ENCODE measurements at regions not wholly inside any gene's neighbourhood (a gene's known extent, or its start where the extent isn't known, plus 50 kb on each side); places are given as distances from the start of the nearest gene placed in this dataset.

GRCh38 chr13:85408415-85408814 is 390.8 kb downstream of the SLITRK6 start:
- no peak for DNase-seq (ENCODE audit: low read depth in 4 of 4, low spot score in 2 of 4)

- DNase-seq (ENCODE audit: low read depth in 4 of 4, low spot score in 2 of 4) = no peak
These were observed 392.8 kb downstream of the SLITRK6 start for GRCh38 chr13:85406269-85406975.

- no peak for DNase-seq (ENCODE audit: low read depth in 4 of 4, low spot score in 2 of 4)
These were observed 393.8 kb downstream of the SLITRK6 start for GRCh38 chr13:85405316-85405897.

DNA sequence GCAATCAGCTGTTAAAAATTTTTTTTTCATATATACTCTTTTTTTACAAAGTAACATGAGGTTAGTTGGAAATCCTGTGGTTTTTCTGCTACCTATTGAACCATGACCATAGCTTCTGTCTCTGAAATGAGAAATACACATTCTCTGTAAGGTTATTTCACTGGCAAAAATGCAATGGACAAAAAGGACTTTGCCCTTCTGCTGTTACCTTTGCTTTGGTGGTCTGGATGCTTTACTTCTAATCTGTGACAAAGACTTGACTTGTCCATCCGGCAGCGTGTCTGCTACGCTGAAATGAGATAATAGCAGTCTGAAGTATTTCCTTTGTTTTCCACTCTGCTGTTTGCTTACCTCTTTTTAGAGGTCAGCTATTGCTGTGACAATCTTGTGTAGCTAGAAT is 412.8 kb downstream of the SLITRK6 start:
- DNase-seq (ENCODE audit: low read depth in 4 of 4, low spot score in 2 of 4) = no peak

DNA sequence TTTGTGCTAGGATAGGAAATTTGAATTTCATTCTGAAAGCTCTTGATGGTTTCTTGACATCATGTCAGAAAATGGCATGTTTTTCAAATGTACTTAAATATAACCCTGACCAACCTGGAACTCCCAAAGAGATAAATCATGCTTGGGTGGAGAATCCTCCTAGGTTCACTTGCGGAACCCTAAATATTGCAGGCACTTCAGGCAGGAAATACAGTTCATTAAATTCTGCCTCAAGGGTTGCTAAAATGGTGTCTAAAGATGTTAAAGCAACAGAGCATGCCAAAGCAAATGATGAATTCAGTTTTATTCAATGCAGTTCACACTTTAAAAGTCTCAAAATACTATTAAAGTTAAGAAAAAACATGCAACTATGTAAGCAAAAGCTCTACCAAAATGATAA is 415.9 kb downstream of the SLITRK6 start:
- DNase-seq (ENCODE audit: low read depth in 4 of 4, low spot score in 2 of 4) = no peak

- no peak for DNase-seq (ENCODE audit: low read depth in 4 of 4, low spot score in 2 of 4)
These were observed 418.1 kb downstream of the SLITRK6 start for GRCh38 chr13:85381082-85381481.

DNA sequence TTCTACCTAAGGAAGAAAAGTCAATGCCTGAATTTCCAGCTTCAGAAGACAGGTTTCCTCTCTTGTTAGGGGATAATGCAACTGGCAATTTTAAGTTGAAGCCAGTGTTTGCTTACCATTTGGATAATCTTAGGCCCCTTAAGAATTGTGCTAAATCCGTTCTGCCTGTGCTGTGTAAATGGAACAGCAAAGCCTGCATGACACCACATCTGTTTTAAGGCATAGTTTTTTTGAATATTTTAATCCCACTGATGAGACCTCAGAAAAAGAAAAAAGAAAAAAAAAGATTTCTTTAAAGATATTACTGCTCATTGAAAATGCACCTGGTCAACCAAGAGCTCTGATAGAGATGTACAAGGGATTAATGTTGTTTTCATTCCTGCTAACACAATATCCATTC is 419.2 kb downstream of the SLITRK6 start:
- no peak for DNase-seq (ENCODE audit: low read depth in 4 of 4, low spot score in 2 of 4)

GRCh38 chr13:85379433-85379832 is 419.8 kb downstream of the SLITRK6 start:
- DNase-seq (ENCODE audit: low read depth in 4 of 4, low spot score in 2 of 4) = no peak

DNA sequence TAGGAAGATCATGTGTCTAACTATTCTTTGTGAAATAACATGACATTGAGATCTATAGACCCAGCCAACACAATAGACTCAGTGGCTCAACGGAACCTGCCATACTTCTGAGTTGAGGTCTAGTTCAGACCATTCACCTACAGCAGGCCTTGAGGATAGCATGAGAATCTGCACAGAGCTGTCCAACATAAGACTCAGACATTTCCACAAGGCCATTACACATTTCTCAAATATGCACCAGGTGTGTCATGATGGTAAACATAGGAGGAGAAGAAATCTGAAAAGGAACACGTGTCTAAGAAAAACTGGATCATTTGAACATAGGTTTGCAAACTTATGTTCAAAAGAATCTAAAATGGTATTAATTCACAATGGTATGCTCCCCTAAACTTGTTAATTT is 421.4 kb downstream of the SLITRK6 start:
- no peak for DNase-seq (ENCODE audit: low read depth in 4 of 4, low spot score in 2 of 4)

DNA sequence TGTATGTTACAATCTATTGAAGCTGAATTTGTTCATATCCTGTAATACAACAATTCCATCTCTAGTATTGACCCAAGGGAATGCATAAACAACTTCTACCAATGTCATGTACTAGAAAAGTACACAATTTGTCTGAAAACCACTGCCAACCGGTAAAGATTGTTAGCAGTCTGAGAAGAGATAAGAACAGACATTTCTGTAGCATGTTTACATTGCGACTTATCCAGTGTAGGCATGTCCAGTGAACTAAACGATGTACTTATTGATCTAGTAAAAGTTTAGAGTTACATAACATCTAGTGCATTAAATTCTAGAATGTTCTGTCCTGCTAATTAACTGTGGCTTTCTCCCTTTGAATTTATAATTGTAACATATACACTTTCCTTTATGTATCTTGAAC is 425.9 kb downstream of the SLITRK6 start:
- no peak for DNase-seq (ENCODE audit: low read depth in 4 of 4, low spot score in 2 of 4)

GRCh38 chr13:85371254-85371653 is 428.0 kb downstream of the SLITRK6 start:
- no peak for DNase-seq (ENCODE audit: low read depth in 4 of 4, low spot score in 2 of 4)

GRCh38 chr13:85368686-85369085 is 430.5 kb downstream of the SLITRK6 start:
- no peak for DNase-seq (ENCODE audit: low read depth in 4 of 4, low spot score in 2 of 4)

- no peak for DNase-seq (ENCODE audit: low read depth in 4 of 4, low spot score in 2 of 4)
These were observed 431.3 kb downstream of the SLITRK6 start for GRCh38 chr13:85367887-85368286.

DNA sequence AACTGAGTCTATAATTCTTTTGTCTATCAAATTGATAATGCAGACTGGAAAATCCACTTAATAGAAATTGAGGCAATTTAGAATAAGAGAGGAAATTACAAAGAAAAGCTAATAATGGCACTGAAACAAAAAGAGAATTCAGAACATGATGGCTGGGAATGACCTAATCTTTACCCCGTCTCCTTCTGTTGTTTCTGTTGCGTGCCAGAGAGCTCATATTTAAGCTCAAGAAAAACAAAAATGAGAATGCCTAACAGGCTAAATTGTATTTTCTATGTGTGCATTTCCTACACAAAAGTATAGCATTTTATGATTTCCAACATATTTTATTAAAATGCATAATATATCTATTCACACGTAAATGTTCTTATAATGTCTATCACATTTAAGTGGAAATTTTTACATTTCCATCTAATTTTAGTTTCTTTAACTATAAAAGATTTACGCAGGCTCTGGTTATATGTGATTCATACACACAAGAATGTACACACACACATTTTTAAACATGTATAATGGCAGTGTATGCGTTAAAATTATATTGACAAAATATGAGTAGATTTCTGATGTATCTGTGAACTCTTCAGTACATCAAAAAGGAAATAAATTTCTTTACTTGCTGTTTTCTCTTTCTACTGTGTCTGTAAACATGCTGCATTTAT is 432.3 kb downstream of the SLITRK6 start:
- no peak for DNase-seq (ENCODE audit: low read depth in 4 of 4, low spot score in 2 of 4)

GRCh38 chr13:85363504-85363903 is 435.7 kb downstream of the SLITRK6 start:
- no peak for DNase-seq (ENCODE audit: low read depth in 4 of 4, low spot score in 2 of 4)

DNA sequence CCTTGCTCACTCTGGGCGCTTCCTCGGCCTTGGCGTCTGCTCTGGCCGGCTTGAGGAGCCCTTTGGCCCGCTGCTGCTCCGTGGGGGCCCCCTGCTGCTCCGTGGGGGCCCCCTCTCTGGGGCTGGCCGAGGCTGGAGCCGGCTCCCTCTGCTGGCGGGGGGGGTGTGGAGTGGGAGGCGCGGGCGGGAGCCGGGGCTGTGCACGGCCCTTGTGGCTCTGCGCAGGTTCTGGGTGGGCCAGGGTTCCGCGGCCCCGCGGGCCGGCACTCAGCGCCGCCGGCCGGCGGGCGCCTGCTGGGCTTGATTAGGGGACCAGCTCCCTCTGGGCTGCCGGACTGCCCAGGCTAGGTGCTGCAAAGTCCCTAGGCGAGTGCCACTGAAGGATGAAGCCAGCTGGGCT is 436.2 kb downstream of the SLITRK6 start:
- no peak for DNase-seq (ENCODE audit: low read depth in 4 of 4, low spot score in 2 of 4)

GRCh38 chr13:85347251-85347650 is 452.0 kb downstream of the SLITRK6 start:
- no peak for DNase-seq (ENCODE audit: low read depth in 4 of 4, low spot score in 2 of 4)

GRCh38 chr13:85334187-85334586 is 465.0 kb downstream of the SLITRK6 start:
- DNase-seq (ENCODE audit: low read depth in 4 of 4, low spot score in 2 of 4) = no peak

GRCh38 chr13:85333506-85334020 is 465.7 kb downstream of the SLITRK6 start:
- no peak for DNase-seq (ENCODE audit: low read depth in 4 of 4, low spot score in 2 of 4)

DNA sequence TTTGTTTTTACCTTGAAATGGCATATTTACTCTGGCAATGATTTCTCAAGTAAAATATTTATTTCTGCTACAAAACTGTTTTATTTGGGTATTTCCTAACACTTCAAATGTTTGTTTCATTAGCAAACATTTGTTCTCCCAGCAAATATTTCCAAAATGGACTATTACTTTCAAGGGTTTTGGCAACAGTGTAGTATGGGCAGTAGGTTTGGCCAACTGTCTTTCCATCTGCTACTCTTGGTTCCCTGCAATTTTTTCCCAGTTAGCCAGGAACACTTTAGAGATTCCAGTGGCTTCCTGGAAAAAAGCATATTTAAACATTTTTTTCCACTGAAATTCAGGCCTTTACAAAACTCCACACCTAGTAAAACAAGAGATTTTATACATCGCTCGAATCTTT is 466.6 kb downstream of the SLITRK6 start:
- DNase-seq (ENCODE audit: low read depth in 4 of 4, low spot score in 2 of 4) = no peak

DNA sequence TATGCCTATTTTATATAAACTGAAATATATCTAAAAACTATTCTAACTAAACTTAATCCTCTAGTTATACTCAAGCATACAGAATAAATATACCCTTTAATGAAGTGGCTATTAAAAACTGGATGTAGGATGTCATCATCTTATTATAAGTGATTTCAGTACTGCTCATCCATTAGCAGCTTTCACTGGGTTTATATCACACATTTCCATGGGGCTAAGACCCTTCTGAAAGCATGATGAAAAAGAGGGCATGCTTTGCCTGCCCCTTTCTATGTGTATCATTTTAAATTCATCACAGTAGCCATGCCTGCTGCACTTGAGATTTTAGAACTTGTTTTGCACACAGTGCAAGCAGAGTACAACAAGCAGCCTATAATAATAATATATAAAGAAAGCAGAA is 477.5 kb downstream of the SLITRK6 start:
- no peak for DNase-seq (ENCODE audit: low read depth in 4 of 4, low spot score in 2 of 4)

DNA sequence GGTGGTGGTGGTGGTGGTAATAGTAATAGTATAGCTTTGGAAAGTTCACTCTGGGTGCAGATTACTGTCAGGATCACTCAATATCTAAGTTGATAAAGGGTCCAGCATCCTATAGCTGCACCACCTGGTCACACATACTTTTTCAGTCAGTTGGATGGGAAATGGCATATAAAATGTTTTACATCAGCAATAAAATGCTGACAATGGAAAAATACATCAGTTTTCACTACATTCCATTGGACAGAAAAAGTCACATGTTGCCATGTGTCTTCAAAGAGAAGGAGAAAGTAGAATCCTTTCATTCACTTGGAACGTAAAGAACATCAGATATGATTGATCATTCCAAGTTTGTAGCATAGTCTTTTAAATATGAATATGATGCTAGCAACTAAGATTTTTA is 481.4 kb downstream of the SLITRK6 start:
- DNase-seq (ENCODE audit: low read depth in 4 of 4, low spot score in 2 of 4) = no peak
